ENCODE measurements at regions not wholly inside any gene's neighbourhood (a gene's known extent, or its start where the extent isn't known, plus 50 kb on each side); places are given as distances from the start of the nearest gene placed in this dataset.
A peak's percentile ranks its signal among the peaks of the same experiment; 100 is the strongest.

GRCh38 chr22:44577391-44578109 is 79.5 kb upstream of the RTL6 start:
- ATAC-seq, result no peak
- TF ChIP-seq CTCF (IDR thresholded peaks at IDR 0.05) (no peak), POLR2A (IDR thresholded peaks at IDR 0.05) (no peak)
- Histone ChIP-seq H3K27me3 (no peaks in the 10 kb centered on the region), H3K36me3 (no peaks in the 10 kb centered on the region), H3K27ac (no peak overlapping the region), H3K9me3 (no peaks in the 10 kb centered on the region), H3K4me3 (no peak overlapping the region), H3K4me1 (no peaks in the 10 kb centered on the region)
- peak in 1 of 3 donors; percentile 30 for DNase-seq
- intact Hi-C loops (cut with DNase I), result no loop called here
- WGBS (ENCODE audit: insufficient coverage, low coverage, low lambda C conversion rate, missing lambda C conversion rate), result 48% methylated on average over 2 of the region's 26 CpGs

DNA sequence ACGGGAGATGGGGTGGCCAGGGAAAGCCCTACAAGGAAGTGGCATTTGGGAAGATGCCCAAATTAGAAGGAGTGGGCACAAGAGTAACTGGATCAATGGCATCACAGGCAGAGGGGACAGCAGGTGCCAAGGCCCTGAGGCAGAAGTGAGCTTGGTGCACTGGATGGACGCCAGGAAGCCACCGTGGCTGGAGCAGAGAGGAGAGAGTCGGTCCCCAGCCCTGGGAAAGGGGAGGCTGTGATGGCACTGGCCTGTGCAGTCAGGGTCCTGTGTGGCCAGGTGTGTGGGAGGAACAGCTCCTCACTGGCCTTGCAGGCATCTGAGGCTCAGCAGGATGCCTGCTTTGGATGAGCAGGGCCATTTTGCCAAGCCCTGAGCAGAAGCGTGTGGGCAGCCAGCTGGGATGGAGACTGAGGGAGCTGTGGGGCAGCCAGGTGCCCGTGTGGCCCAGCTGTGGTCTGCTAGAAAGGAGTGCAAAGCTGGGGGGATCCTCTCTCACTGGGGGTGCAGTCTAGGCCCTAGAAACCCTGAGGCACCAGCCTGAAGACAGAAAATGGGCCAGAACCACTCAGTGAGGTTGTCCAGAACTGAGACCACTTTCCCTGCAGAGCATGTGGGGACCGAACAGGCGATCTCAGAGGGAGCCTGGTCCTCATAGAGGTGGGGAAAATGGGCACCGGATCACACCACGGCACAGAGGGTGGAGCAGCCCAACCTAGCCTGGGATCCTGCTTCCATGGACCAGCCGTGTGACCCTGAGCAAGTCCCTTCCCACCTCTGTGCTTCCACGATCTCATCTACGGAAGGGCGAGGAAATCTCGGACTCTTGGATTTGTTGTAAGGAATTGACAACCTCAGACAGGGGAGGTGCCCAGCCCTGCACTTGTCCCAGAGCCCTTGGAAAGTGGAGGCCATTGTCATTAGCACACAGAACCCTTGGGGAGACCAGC is 78.6 kb upstream of the RTL6 start:
- peak in 1 of 3 donors; percentile 27 for DNase-seq
- Histone ChIP-seq H3K4me1 (no peaks in the 10 kb centered on the region), H3K4me3 (no peak overlapping the region), H3K27ac (no peak overlapping the region), H3K27me3 (no peaks in the 10 kb centered on the region), H3K9me3 (no peaks in the 10 kb centered on the region), H3K36me3 (no peaks in the 10 kb centered on the region)
- intact Hi-C loops (cut with DNase I), result no loop called here
- TF ChIP-seq CTCF (IDR thresholded peaks at IDR 0.05), result no peak
- TF ChIP-seq POLR2A (IDR thresholded peaks at IDR 0.05), result no peak
- no peak for ATAC-seq
- 67% methylated on average over 1 of the region's 15 CpGs for WGBS (ENCODE audit: insufficient coverage, low coverage, low lambda C conversion rate, missing lambda C conversion rate)

DNA sequence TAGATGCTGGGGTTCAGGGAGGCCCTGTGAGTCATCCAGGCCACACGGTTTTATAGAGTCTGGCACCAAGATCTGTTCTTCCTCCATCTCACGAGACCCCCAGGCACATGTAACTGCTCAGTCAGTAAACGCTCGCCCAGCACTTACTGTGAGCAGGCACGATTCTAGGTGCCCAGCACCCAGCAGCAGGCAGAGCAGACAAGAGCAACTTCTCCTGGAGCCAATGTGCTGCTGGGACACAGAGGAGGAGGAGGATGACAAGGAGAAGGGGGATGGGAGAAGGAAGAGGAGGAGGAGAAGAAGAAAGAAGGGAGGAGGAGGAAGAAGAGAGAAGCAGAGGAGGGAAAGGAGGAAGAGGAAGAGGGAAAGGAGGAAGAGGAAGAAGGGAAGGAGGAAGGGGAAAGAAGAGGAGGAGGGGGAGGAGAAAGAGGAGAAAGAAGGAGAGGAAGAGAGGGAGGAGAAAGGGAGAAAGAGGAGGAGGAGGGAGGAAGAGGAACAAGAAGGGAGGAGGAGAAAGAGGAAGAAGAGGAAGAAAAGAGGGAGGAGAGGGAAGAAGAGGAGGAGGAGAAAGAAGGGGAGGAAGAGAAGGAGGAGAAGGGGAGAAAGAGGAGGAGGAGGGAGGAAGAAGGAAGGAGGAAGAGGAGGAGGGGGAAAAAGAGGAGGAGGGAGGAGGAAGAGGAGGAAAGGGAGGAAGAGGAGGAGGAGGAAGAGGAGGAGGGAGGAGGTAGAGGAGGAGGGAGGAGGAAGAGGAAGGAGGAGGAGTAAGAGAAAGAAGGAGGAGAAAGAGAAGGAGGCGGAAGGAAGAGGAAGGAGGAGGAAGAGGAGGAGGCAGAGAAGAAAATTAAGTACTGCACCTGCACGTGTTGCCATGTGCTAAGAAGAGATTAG is 77.6 kb upstream of the RTL6 start:
- H3K27me3 ChIP-seq, result no peaks in the 10 kb centered on the region
- ATAC-seq, result no peak

More for the DNA sequence above, 77.6 kb upstream of the RTL6 start:
- no peaks in the 10 kb centered on the region for H3K9me3 ChIP-seq
- no peak overlapping the region for H3K27ac ChIP-seq
- 42% methylated on average over 6 of the region's 7 CpGs for WGBS (ENCODE audit: insufficient coverage, low coverage, low lambda C conversion rate, missing lambda C conversion rate)
- H3K36me3 ChIP-seq, result no peaks in the 10 kb centered on the region
- TF ChIP-seq POLR2A (IDR thresholded peaks at IDR 0.05), result no peak
- no peak for TF ChIP-seq CTCF (IDR thresholded peaks at IDR 0.05)
- no peaks in the 10 kb centered on the region for H3K4me1 ChIP-seq
- DNase-seq, result no peak
- intact Hi-C loops (cut with DNase I), result no loop called here
- H3K4me3 ChIP-seq, result no peak overlapping the region
